ENCODE measurements at regions not wholly inside any gene's neighbourhood (a gene's known extent, or its start where the extent isn't known, plus 50 kb on each side); places are given as distances from the start of the nearest gene placed in this dataset.
"Not testable (repeated sequence)": the region's sequence is repeated elsewhere in the genome, so short reads cannot be mapped to it uniquely, and the experiment has no call there.

- not testable (repeated sequence) for TF ChIP-seq CTCF (tag by site-specific recombination; IDR thresholded peaks at IDR 0.05); ATF2 (tag by site-specific recombination; IDR thresholded peaks at IDR 0.05; ENCODE audit: low read depth); ZNF610 (tag by site-specific recombination; IDR thresholded peaks at IDR 0.05; ENCODE audit: borderline replicate concordance); PATZ1 (tag by site-specific recombination; IDR thresholded peaks at IDR 0.05); ZNF488 (tag by site-specific recombination; IDR thresholded peaks at IDR 0.05); HOXD13 (CRISPR knock-in tag; IDR thresholded peaks at IDR 0.05; ENCODE audit: borderline replicate concordance); ZNF148 (tag by site-specific recombination; IDR thresholded peaks at IDR 0.05; ENCODE audit: borderline replicate concordance)
Measured at GRCh38 chr16:86738322-86738721, 160.0 kb downstream of the FOXL1 start.
